ENCODE measurements at regions not wholly inside any gene's neighbourhood (a gene's known extent, or its start where the extent isn't known, plus 50 kb on each side); places are given as distances from the start of the nearest gene placed in this dataset.

- H3K36me3 Mint-ChIP-seq (ENCODE audit: unreplicated experiment) = no peaks in the 10 kb centered on the region
- peaks cover 32% of the 10 kb centered on the region for H3K4me1 Mint-ChIP-seq (ENCODE audit: unreplicated experiment)
- no peak overlapping the region for H3K4me3 Mint-ChIP-seq (ENCODE audit: unreplicated experiment)
- DNase-seq (ENCODE audit: extremely low spot score, unreplicated experiment) = no peak
- no peak overlapping the region for H3K27ac Mint-ChIP-seq (ENCODE audit: unreplicated experiment)
- H3K9me3 Mint-ChIP-seq (ENCODE audit: unreplicated experiment) = no peaks in the 10 kb centered on the region
- no peak for TF ChIP-seq CTCF (IDR thresholded peaks at IDR 0.05)
- H3K27me3 Mint-ChIP-seq (ENCODE audit: unreplicated experiment) = no peaks in the 10 kb centered on the region
These were observed 185.7 kb downstream of the ACKR3 start for GRCh38 chr2:236755278-236755840.

GRCh38 chr2:236758406-236758805 is 188.8 kb downstream of the ACKR3 start:
- no peak for DNase-seq (ENCODE audit: extremely low spot score, unreplicated experiment)
- TF ChIP-seq CTCF (IDR thresholded peaks at IDR 0.05) = no peak
- H3K4me3 Mint-ChIP-seq (ENCODE audit: unreplicated experiment) = no peak overlapping the region
- peaks cover 16% of the 10 kb centered on the region for H3K4me1 Mint-ChIP-seq (ENCODE audit: unreplicated experiment)
- H3K27me3 Mint-ChIP-seq (ENCODE audit: unreplicated experiment) = no peaks in the 10 kb centered on the region
- no peak overlapping the region for H3K27ac Mint-ChIP-seq (ENCODE audit: unreplicated experiment)
- H3K9me3 Mint-ChIP-seq (ENCODE audit: unreplicated experiment) = no peaks in the 10 kb centered on the region
- no peaks in the 10 kb centered on the region for H3K36me3 Mint-ChIP-seq (ENCODE audit: unreplicated experiment)

GRCh38 chr2:236760246-236760645 is 190.6 kb downstream of the ACKR3 start:
- Mint-ChIP-seq H3K9me3 (ENCODE audit: unreplicated experiment) (no peaks in the 10 kb centered on the region), H3K36me3 (ENCODE audit: unreplicated experiment) (no peaks in the 10 kb centered on the region), H3K27ac (ENCODE audit: unreplicated experiment) (no peak overlapping the region), H3K4me3 (ENCODE audit: unreplicated experiment) (no peak overlapping the region), H3K27me3 (ENCODE audit: unreplicated experiment) (no peaks in the 10 kb centered on the region), H3K4me1 (ENCODE audit: unreplicated experiment) (peaks cover 3% of the 10 kb centered on the region)
- no peak for TF ChIP-seq CTCF (IDR thresholded peaks at IDR 0.05)
- DNase-seq (ENCODE audit: extremely low spot score, unreplicated experiment) = no peak

GRCh38 chr2:236761358-236761757 is 191.7 kb downstream of the ACKR3 start:
- Mint-ChIP-seq H3K4me3 (ENCODE audit: unreplicated experiment) (no peak overlapping the region), H3K27ac (ENCODE audit: unreplicated experiment) (no peak overlapping the region), H3K36me3 (ENCODE audit: unreplicated experiment) (peaks cover 2% of the 10 kb centered on the region), H3K4me1 (ENCODE audit: unreplicated experiment) (peaks cover 5% of the 10 kb centered on the region), H3K27me3 (ENCODE audit: unreplicated experiment) (no peaks in the 10 kb centered on the region), H3K9me3 (ENCODE audit: unreplicated experiment) (no peaks in the 10 kb centered on the region)
- no peak for TF ChIP-seq CTCF (IDR thresholded peaks at IDR 0.05)
- DNase-seq (ENCODE audit: extremely low spot score, unreplicated experiment) = no peak

GRCh38 chr2:236762628-236763027 is 193.0 kb downstream of the ACKR3 start:
- Mint-ChIP-seq H3K4me1 (ENCODE audit: unreplicated experiment) (peaks cover 5% of the 10 kb centered on the region), H3K36me3 (ENCODE audit: unreplicated experiment) (peaks cover 7% of the 10 kb centered on the region), H3K27me3 (ENCODE audit: unreplicated experiment) (no peaks in the 10 kb centered on the region), H3K4me3 (ENCODE audit: unreplicated experiment) (no peak overlapping the region), H3K27ac (ENCODE audit: unreplicated experiment) (no peak overlapping the region), H3K9me3 (ENCODE audit: unreplicated experiment) (no peaks in the 10 kb centered on the region)
- TF ChIP-seq CTCF (IDR thresholded peaks at IDR 0.05) = no peak
- no peak for DNase-seq (ENCODE audit: extremely low spot score, unreplicated experiment)

Data from osteocyte (in vitro differentiated cells).